GM19455 (cell line): ENCODE measurements at regions not wholly inside any gene's neighbourhood (a gene's known extent, or its start where the extent isn't known, plus 50 kb on each side); places are given as distances from the start of the nearest gene placed in this dataset.

Experiments used
- ATAC-seq: cut with Tn5 transposase; IDR thresholded peaks from one replicate; pipeline ENCODE4 v1.9.1; 2021; ENCODE audit not compliant: unreplicated experiment

GRCh38 chr11:45089251-45089650 is 57.2 kb upstream of the PRDM11 start:
- ATAC-seq = no peak

GRCh38 chr11:45089676-45090499 is 56.6 kb upstream of the PRDM11 start:
- no peak for ATAC-seq

- no peak for ATAC-seq
These were observed 55.8 kb upstream of the PRDM11 start for GRCh38 chr11:45090607-45091006.

GRCh38 chr11:45091563-45092403 is 54.7 kb upstream of the PRDM11 start:
- no peak for ATAC-seq

- no peak for ATAC-seq
These were observed 54.0 kb upstream of the PRDM11 start for GRCh38 chr11:45092404-45092785.

- ATAC-seq = no peak
These were observed 53.3 kb upstream of the PRDM11 start for GRCh38 chr11:45092901-45093760.

GRCh38 chr11:45093761-45094455 is 52.5 kb upstream of the PRDM11 start:
- no peak for ATAC-seq

- ATAC-seq = no peak
These were observed 51.3 kb upstream of the PRDM11 start for GRCh38 chr11:45094958-45095690.

GRCh38 chr11:45095691-45096010 is 50.8 kb upstream of the PRDM11 start:
- no peak for ATAC-seq

- no peak for ATAC-seq
These were observed 49.8 kb upstream of the PRDM11 start for GRCh38 chr11:45096636-45097035.
